HepG2 (cell line): ENCODE measurements at regions not wholly inside any gene's neighbourhood (a gene's known extent, or its start where the extent isn't known, plus 50 kb on each side); places are given as distances from the start of the nearest gene placed in this dataset.

Experiments
- ATF2 ChIP-seq: sonication (generic); formaldehyde crosslinking; IDR thresholded peaks from 2 replicates; pipeline ENCODE4 v1.4.0; 2020; ENCODE audit warnings: missing genetic modification reagents
- ATF7 ChIP-seq, 2 experiments: fragments of 450-650 bp in 1 of 2; sonication (generic) in 1 of 2; formaldehyde crosslinking in 1 of 2; IDR thresholded peaks; 2 replicates each; pipeline versions ENCODE4 v1.4.0 to v1.6.1; 2016 to 2020; ENCODE audit warnings: antibody characterized with exemption in 1 of 2, mild to moderate bottlenecking in 1 of 2, missing genetic modification reagents in 1 of 2
- CHD2 ChIP-seq: IDR thresholded peaks from 2 replicates; pipeline ENCODE4 v1.6.1; 2011; ENCODE audit warnings: low read depth, low read length, improper control_type of control experiment
- ETS1 ChIP-seq: sonication (generic); formaldehyde crosslinking; IDR thresholded peaks from 2 replicates; pipeline ENCODE4 v1.4.0; 2020; ENCODE audit warnings: missing genetic modification reagents
- MNT ChIP-seq: fragments of 450-650 bp; IDR thresholded peaks from 2 replicates; pipeline ENCODE4 v1.6.1; 2016
- NFIC ChIP-seq: IDR thresholded peaks from 2 replicates; pipeline ENCODE4 v1.6.1; 2012; ENCODE audit warnings: mild to moderate bottlenecking, low read length, inconsistent platforms
- POLR2A ChIP-seq, 2 experiments: IDR thresholded peaks; 2 replicates each; pipeline ENCODE4 v1.6.1; 2011; ENCODE audit warnings: low read depth in 2 of 2, low read length in 2 of 2, mild to moderate bottlenecking in 1 of 2, moderate library complexity in 1 of 2; ENCODE audit not compliant: insufficient read depth in 1 of 2
- PRDM10 ChIP-seq: sonication (generic); formaldehyde crosslinking; IDR thresholded peaks from 2 replicates; pipeline ENCODE4 v1.4.0; 2020; ENCODE audit warnings: low read depth, missing genetic modification reagents
- THYN1 ChIP-seq: sonication (generic); formaldehyde crosslinking; IDR thresholded peaks from 2 replicates; pipeline ENCODE4 v1.8.1; 2023; ENCODE audit warnings: low read depth, mild to moderate bottlenecking, moderate library complexity, missing genetic modification reagents, borderline replicate concordance
- TF ChIP-seq, protein P1 (sequence below): IDR thresholded peaks from 2 replicates; pipeline ENCODE4 v1.6.1; 2012; ENCODE audit warnings: inconsistent platforms
- TF ChIP-seq, protein P2 (sequence below): sonication (generic); formaldehyde crosslinking; IDR thresholded peaks from 2 replicates; pipeline ENCODE4 v1.5.0; 2020; ENCODE audit warnings: mild to moderate bottlenecking, missing genetic modification reagents, moderate library complexity
- TF ChIP-seq, protein P3 (sequence below): sonication (generic); formaldehyde crosslinking; IDR thresholded peaks from 2 replicates; pipeline ENCODE4 v1.4.0; 2020; ENCODE audit warnings: missing genetic modification reagents

GRCh38 chr10:21272643-21273399 is 252.7 kb downstream of the SKIDA1 start:
- no peak for TF ChIP-seq NFIC
- no peak for TF ChIP-seq THYN1
- no peak for TF ChIP-seq PRDM10 (CRISPR knock-in tag)
- TF ChIP-seq, protein P1, sequence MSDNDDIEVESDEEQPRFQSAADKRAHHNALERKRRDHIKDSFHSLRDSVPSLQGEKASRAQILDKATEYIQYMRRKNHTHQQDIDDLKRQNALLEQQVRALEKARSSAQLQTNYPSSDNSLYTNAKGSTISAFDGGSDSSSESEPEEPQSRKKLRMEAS = no peak
- TF ChIP-seq ATF2 (CRISPR knock-in tag) = no peak
- no peak for TF ChIP-seq ATF7 (IDR thresholded peaks at IDR 0.05)
- TF ChIP-seq ATF7 (CRISPR knock-in tag; IDR thresholded peaks at IDR 0.05) = no peak
- TF ChIP-seq ETS1 (CRISPR knock-in tag) = no peak
- no peak for TF ChIP-seq POLR2A (IDR thresholded peaks at IDR 0.05; ENCODE audit: insufficient read depth in 1 of 2, low read depth in 2 of 2, low read length in 2 of 2)
- no peak for TF ChIP-seq CHD2
- TF ChIP-seq, protein P2, sequence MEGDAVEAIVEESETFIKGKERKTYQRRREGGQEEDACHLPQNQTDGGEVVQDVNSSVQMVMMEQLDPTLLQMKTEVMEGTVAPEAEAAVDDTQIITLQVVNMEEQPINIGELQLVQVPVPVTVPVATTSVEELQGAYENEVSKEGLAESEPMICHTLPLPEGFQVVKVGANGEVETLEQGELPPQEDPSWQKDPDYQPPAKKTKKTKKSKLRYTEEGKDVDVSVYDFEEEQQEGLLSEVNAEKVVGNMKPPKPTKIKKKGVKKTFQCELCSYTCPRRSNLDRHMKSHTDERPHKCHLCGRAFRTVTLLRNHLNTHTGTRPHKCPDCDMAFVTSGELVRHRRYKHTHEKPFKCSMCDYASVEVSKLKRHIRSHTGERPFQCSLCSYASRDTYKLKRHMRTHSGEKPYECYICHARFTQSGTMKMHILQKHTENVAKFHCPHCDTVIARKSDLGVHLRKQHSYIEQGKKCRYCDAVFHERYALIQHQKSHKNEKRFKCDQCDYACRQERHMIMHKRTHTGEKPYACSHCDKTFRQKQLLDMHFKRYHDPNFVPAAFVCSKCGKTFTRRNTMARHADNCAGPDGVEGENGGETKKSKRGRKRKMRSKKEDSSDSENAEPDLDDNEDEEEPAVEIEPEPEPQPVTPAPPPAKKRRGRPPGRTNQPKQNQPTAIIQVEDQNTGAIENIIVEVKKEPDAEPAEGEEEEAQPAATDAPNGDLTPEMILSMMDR = no peak
- TF ChIP-seq MNT = no peak
- TF ChIP-seq, protein P3, sequence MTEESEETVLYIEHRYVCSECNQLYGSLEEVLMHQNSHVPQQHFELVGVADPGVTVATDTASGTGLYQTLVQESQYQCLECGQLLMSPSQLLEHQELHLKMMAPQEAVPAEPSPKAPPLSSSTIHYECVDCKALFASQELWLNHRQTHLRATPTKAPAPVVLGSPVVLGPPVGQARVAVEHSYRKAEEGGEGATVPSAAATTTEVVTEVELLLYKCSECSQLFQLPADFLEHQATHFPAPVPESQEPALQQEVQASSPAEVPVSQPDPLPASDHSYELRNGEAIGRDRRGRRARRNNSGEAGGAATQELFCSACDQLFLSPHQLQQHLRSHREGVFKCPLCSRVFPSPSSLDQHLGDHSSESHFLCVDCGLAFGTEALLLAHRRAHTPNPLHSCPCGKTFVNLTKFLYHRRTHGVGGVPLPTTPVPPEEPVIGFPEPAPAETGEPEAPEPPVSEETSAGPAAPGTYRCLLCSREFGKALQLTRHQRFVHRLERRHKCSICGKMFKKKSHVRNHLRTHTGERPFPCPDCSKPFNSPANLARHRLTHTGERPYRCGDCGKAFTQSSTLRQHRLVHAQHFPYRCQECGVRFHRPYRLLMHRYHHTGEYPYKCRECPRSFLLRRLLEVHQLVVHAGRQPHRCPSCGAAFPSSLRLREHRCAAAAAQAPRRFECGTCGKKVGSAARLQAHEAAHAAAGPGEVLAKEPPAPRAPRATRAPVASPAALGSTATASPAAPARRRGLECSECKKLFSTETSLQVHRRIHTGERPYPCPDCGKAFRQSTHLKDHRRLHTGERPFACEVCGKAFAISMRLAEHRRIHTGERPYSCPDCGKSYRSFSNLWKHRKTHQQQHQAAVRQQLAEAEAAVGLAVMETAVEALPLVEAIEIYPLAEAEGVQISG (CRISPR knock-in tag) = no peak
